ENCODE measurements at regions not wholly inside any gene's neighbourhood (a gene's known extent, or its start where the extent isn't known, plus 50 kb on each side); places are given as distances from the start of the nearest gene placed in this dataset.

- CTCF ChIA-PET = no interaction called here
- H3K4me1 ChIP-seq (ENCODE audit: insufficient read depth, low read length) = no peaks in the 10 kb centered on the region
- no peak overlapping the region for H3K27ac ChIP-seq (ENCODE audit: low read depth in 1 of 2, low read length in 2 of 2)
- H3K27ac Mint-ChIP-seq = no peak overlapping the region
- no peak for TF ChIP-seq CTCF (IDR thresholded peaks at IDR 0.05)
- H3K9me3 ChIP-seq (ENCODE audit: control insufficient read depth in 1 of 2, insufficient read depth in 1 of 2, low read length in 2 of 2) = no peaks in the 10 kb centered on the region
- H3K36me3 ChIP-seq (ENCODE audit: insufficient read depth, low read length) = no peaks in the 10 kb centered on the region
- POLR2A ChIA-PET = no interaction called here
- no peaks in the 10 kb centered on the region for H3K27me3 Mint-ChIP-seq
- no peak for ATAC-seq (ENCODE audit: poor library complexity)
- no peak for DNase-seq
- H3K9me3 Mint-ChIP-seq = peaks cover 4% of the 10 kb centered on the region
- no peak overlapping the region for H3K4me3 Mint-ChIP-seq
- H3K4me3 ChIP-seq (ENCODE audit: low read length) = no peak overlapping the region
- H3K4me1 Mint-ChIP-seq (ENCODE audit: low read depth) = no peaks in the 10 kb centered on the region
- intact Hi-C loops (cut with DNase I, micrococcal nuclease) = no loop called here
- H3K27me3 ChIP-seq (ENCODE audit: control insufficient read depth in 1 of 2, insufficient read depth in 2 of 2, low read length in 2 of 2) = no peaks in the 10 kb centered on the region
- H3K36me3 Mint-ChIP-seq (ENCODE audit: low read depth) = no peaks in the 10 kb centered on the region
Observed at GRCh38 chr3:7812490-7812889, 689.1 kb upstream of the LMCD1 start.

GRCh38 chr3:7813365-7813764 is 688.3 kb upstream of the LMCD1 start:
- Mint-ChIP-seq H3K4me3 (no peak overlapping the region), H3K27me3 (no peaks in the 10 kb centered on the region), H3K36me3 (ENCODE audit: low read depth) (no peaks in the 10 kb centered on the region), H3K9me3 (peaks cover 6% of the 10 kb centered on the region), H3K4me1 (ENCODE audit: low read depth) (no peaks in the 10 kb centered on the region), H3K27ac (no peak overlapping the region)
- H3K4me3 ChIP-seq (ENCODE audit: low read length) = no peak overlapping the region
- no peak overlapping the region for H3K27ac ChIP-seq (ENCODE audit: low read depth in 1 of 2, low read length in 2 of 2)
- CTCF ChIA-PET = no interaction called here
- ATAC-seq (ENCODE audit: poor library complexity) (no peak), DNase-seq (no peak)
- H3K4me1 ChIP-seq (ENCODE audit: insufficient read depth, low read length) = no peaks in the 10 kb centered on the region
- no peaks in the 10 kb centered on the region for H3K9me3 ChIP-seq (ENCODE audit: control insufficient read depth in 1 of 2, insufficient read depth in 1 of 2, low read length in 2 of 2)
- TF ChIP-seq CTCF (IDR thresholded peaks at IDR 0.05) = no peak
- intact Hi-C loops (cut with DNase I, micrococcal nuclease) = no loop called here
- POLR2A ChIA-PET = no interaction called here
- no peaks in the 10 kb centered on the region for H3K27me3 ChIP-seq (ENCODE audit: control insufficient read depth in 1 of 2, insufficient read depth in 2 of 2, low read length in 2 of 2)
- no peaks in the 10 kb centered on the region for H3K36me3 ChIP-seq (ENCODE audit: insufficient read depth, low read length)

DNA sequence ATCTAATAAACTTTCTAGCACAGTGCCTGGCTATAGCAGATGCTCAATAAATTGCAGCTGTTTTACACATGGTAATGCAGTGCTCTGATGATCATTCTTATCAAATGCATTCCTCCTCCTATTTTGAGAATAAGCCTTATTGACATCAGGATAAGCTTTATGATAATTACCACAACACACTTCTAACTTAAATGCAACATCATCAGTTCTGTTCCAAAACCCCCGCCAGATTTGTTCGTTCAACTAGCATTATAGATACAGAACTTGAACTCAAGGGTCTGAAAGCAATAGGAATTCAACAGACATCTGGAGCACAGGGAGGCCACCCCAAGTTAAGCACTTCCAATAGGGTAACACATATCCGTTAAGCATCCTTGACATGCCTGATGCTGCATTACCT is 684.4 kb upstream of the LMCD1 start:
- Mint-ChIP-seq H3K4me3 (no peak overlapping the region), H3K36me3 (ENCODE audit: low read depth) (no peaks in the 10 kb centered on the region), H3K9me3 (peaks cover 7% of the 10 kb centered on the region), H3K27me3 (no peaks in the 10 kb centered on the region), H3K4me1 (ENCODE audit: low read depth) (no peaks in the 10 kb centered on the region), H3K27ac (no peak overlapping the region)
- Histone ChIP-seq H3K27me3 (ENCODE audit: control insufficient read depth in 1 of 2, insufficient read depth in 2 of 2, low read length in 2 of 2) (no peaks in the 10 kb centered on the region), H3K4me3 (ENCODE audit: low read length) (no peak overlapping the region), H3K27ac (ENCODE audit: low read depth in 1 of 2, low read length in 2 of 2) (no peak overlapping the region), H3K4me1 (ENCODE audit: insufficient read depth, low read length) (no peaks in the 10 kb centered on the region), H3K36me3 (ENCODE audit: insufficient read depth, low read length) (no peaks in the 10 kb centered on the region), H3K9me3 (ENCODE audit: control insufficient read depth in 1 of 2, insufficient read depth in 1 of 2, low read length in 2 of 2) (no peaks in the 10 kb centered on the region)
- intact Hi-C loops (cut with DNase I, micrococcal nuclease) = no loop called here
- ATAC-seq (ENCODE audit: poor library complexity) = no peak
- no peak for TF ChIP-seq CTCF (IDR thresholded peaks at IDR 0.05)
- ChIA-PET CTCF (no interaction called here), POLR2A (no interaction called here)
- DNase-seq = no peak

All from CD4-positive, alpha-beta T cell (primary cell).